ENCODE measurements at regions not wholly inside any gene's neighbourhood (a gene's known extent, or its start where the extent isn't known, plus 50 kb on each side); places are given as distances from the start of the nearest gene placed in this dataset.

DNA sequence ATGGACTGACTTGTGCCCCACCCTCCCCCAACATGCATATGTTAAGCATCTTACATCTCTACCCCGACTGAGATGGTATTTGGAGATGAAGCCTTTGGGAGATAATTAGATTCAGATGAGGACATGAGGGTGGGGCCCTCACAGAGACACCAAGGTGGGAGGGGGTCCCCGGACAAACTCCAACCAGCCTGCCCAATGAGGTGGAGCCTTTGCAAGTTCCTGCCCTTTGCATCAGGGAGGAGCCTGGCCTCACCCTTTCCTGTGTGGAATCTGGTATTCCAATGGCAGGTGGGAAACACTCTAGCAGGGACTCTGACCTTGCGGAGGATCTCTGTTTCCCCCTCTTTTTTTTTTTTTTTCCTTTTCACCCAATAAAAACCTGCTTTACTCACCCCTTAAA is 589.9 kb upstream of the BOD1L1 start:
- Histone ChIP-seq H3K79me2 (ENCODE audit: control insufficient read depth, insufficient read depth, low read length, poor library complexity) (no peaks in the 10 kb centered on the region), H3K23ac (ENCODE audit: low read length) (no peak overlapping the region), H3K27me3 (ENCODE audit: insufficient read depth, low read length) (no peaks in the 10 kb centered on the region), H2BK12ac (ENCODE audit: low read length) (no peak overlapping the region), H3K79me1 (ENCODE audit: low read length) (no peaks in the 10 kb centered on the region), H4K12ac (ENCODE audit: low read depth, low read length) (no peak overlapping the region), H3K4ac (ENCODE audit: low read depth, low read length) (no peak overlapping the region), H3K9ac (ENCODE audit: low read length) (no peak overlapping the region), H3K4me1 (ENCODE audit: control insufficient read depth in 1 of 2, insufficient read depth in 2 of 2, low read length in 2 of 2) (no peaks in the 10 kb centered on the region), H3K9me3 (ENCODE audit: insufficient read depth, low read depth, low read length) (peaks cover 2% of the 10 kb centered on the region), H3K27ac (ENCODE audit: low read depth, low read length) (no peak overlapping the region), H2AFZ (ENCODE audit: insufficient read depth, low read length, poor library complexity) (no peak overlapping the region), H4K8ac (ENCODE audit: low read depth, low read length) (no peak overlapping the region), H3K36me3 (ENCODE audit: control insufficient read depth in 1 of 2, insufficient read depth in 2 of 2, low read length in 2 of 2) (no peaks in the 10 kb centered on the region), H2BK5ac (ENCODE audit: low read depth, low read length, poor library complexity) (no peak overlapping the region), H4K91ac (ENCODE audit: low read depth, low read length) (no peak overlapping the region), H3K18ac (ENCODE audit: low read length) (no peak overlapping the region), H2BK120ac (ENCODE audit: insufficient read depth, low read length, poor library complexity) (no peak overlapping the region), H2AK5ac (ENCODE audit: low read length) (no peak overlapping the region), H3K14ac (ENCODE audit: low read length) (no peak overlapping the region), H3K4me3 (ENCODE audit: low read depth, low read length) (no peak overlapping the region), H3K4me2 (ENCODE audit: low read length) (no peak overlapping the region)
- no peak for DNase-seq
- WGBS (ENCODE audit: extremely low coverage, insufficient coverage, insufficient read length) = no CpG with 5 or more reads among the region's 3 CpGs

DNA sequence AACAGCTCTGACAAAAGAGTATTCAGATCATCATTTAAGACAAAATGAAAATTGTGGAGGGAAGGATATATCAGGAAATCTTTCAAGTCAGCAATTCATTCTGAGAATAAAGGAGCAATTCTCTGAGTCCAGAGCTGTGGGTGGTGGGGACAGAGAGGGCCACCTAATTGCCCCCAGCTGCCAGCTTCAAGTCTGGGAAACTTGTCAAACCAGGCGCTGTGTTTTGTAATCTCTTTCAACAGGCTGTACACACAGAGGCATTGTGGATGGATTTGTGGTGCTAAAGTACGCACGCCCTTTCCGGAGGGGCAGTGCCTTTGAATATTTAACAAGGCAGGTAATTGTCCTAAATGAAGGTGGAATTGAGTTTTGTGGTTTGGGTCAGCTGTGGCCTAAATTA is 591.1 kb upstream of the BOD1L1 start:
- Histone ChIP-seq H3K27me3 (ENCODE audit: insufficient read depth, low read length) (no peaks in the 10 kb centered on the region), H3K4me2 (ENCODE audit: low read length) (no peak overlapping the region), H2AK5ac (ENCODE audit: low read length) (no peak overlapping the region), H3K27ac (ENCODE audit: low read depth, low read length) (no peak overlapping the region), H3K36me3 (ENCODE audit: control insufficient read depth in 1 of 2, insufficient read depth in 2 of 2, low read length in 2 of 2) (no peaks in the 10 kb centered on the region), H3K79me2 (ENCODE audit: control insufficient read depth, insufficient read depth, low read length, poor library complexity) (no peaks in the 10 kb centered on the region), H2BK120ac (ENCODE audit: insufficient read depth, low read length, poor library complexity) (no peak overlapping the region), H3K9me3 (ENCODE audit: insufficient read depth, low read depth, low read length) (no peaks in the 10 kb centered on the region), H4K12ac (ENCODE audit: low read depth, low read length) (no peak overlapping the region), H2BK12ac (ENCODE audit: low read length) (no peak overlapping the region), H3K23ac (ENCODE audit: low read length) (no peak overlapping the region), H3K18ac (ENCODE audit: low read length) (no peak overlapping the region), H3K4me3 (ENCODE audit: low read depth, low read length) (no peak overlapping the region), H3K79me1 (ENCODE audit: low read length) (no peaks in the 10 kb centered on the region), H3K4ac (ENCODE audit: low read depth, low read length) (no peak overlapping the region), H2AFZ (ENCODE audit: insufficient read depth, low read length, poor library complexity) (no peak overlapping the region), H3K14ac (ENCODE audit: low read length) (no peak overlapping the region), H3K4me1 (ENCODE audit: control insufficient read depth in 1 of 2, insufficient read depth in 2 of 2, low read length in 2 of 2) (no peaks in the 10 kb centered on the region), H4K8ac (ENCODE audit: low read depth, low read length) (no peak overlapping the region), H3K9ac (ENCODE audit: low read length) (no peak overlapping the region), H2BK5ac (ENCODE audit: low read depth, low read length, poor library complexity) (no peak overlapping the region), H4K91ac (ENCODE audit: low read depth, low read length) (no peak overlapping the region)
- DNase-seq = no peak
- WGBS (ENCODE audit: extremely low coverage, insufficient coverage, insufficient read length) = no CpG with 5 or more reads among the region's 4 CpGs

DNA sequence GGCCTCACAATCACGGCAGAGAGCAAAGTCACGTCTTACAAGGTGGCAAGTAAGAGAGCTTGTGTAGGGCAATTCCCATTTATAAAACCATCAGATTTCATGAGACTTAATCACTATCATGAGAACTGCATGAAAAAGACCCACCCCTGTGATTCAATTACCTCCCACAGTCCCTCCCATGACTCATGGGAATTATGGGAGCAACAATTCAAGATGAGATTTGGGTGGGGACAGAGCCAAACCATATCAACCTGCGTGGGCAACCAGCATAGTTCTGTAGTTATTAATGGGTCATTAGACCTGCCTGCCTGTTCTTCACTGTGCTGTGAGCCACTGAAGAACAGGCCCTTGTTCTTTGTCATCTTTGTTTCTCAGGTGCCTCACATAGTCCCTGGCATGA is 593.7 kb upstream of the BOD1L1 start:
- Histone ChIP-seq H3K14ac (ENCODE audit: low read length) (no peak overlapping the region), H3K27ac (ENCODE audit: low read depth, low read length) (no peak overlapping the region)

DNA sequence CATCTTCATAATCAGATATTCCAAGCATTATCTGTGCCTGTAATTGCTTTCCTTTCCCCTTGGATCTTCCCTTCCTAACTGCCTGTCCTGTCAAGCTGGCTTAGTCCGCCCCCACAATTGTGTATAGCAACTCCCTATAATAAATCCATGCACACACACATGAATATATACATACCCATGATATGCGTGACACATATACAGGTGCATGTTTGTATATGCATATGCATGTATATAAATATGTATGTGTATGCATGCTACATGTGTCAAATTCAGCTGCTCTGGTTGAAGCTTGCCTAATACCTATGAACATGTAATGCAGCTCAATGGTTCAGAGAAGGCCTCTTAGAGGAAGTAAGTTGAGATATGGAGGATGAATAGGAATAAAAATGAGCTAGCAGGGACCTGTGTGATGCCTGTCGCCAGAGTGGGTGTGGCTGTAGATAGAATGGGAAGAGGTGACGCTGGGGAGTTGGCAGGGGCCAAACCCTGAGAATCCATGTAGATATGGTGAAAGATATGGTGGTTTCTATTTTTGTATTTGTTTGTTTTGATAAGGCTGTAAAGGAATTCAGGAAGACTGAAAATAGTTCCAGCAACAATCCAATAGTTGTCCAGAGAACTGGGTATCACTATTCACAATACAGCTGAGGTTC is 595.0 kb upstream of the BOD1L1 start:
- H3K4ac ChIP-seq (ENCODE audit: low read depth, low read length) = no peak overlapping the region
- H3K4me2 ChIP-seq (ENCODE audit: low read length) = no peak overlapping the region
- no peak overlapping the region for H3K23ac ChIP-seq (ENCODE audit: low read length)
- H3K36me3 ChIP-seq (ENCODE audit: control insufficient read depth in 1 of 2, insufficient read depth in 2 of 2, low read length in 2 of 2) = no peaks in the 10 kb centered on the region
- no peaks in the 10 kb centered on the region for H3K9me3 ChIP-seq (ENCODE audit: insufficient read depth, low read depth, low read length)
- H2BK12ac ChIP-seq (ENCODE audit: low read length) = no peak overlapping the region
- no peak overlapping the region for H2BK5ac ChIP-seq (ENCODE audit: low read depth, low read length, poor library complexity)
- H3K18ac ChIP-seq (ENCODE audit: low read length) = no peak overlapping the region
- no CpG with 5 or more reads among the region's 4 CpGs for WGBS (ENCODE audit: extremely low coverage, insufficient coverage, insufficient read length)
- no peak overlapping the region for H2AFZ ChIP-seq (ENCODE audit: insufficient read depth, low read length, poor library complexity)
- no peaks in the 10 kb centered on the region for H3K27me3 ChIP-seq (ENCODE audit: insufficient read depth, low read length)
- no peak overlapping the region for H3K27ac ChIP-seq (ENCODE audit: low read depth, low read length)
- H4K12ac ChIP-seq (ENCODE audit: low read depth, low read length) = no peak overlapping the region
- H3K14ac ChIP-seq (ENCODE audit: low read length) = no peak overlapping the region
- no peak overlapping the region for H3K4me3 ChIP-seq (ENCODE audit: low read depth, low read length)
- no peak overlapping the region for H3K9ac ChIP-seq (ENCODE audit: low read length)
- no peaks in the 10 kb centered on the region for H3K4me1 ChIP-seq (ENCODE audit: control insufficient read depth in 1 of 2, insufficient read depth in 2 of 2, low read length in 2 of 2)
- H4K91ac ChIP-seq (ENCODE audit: low read depth, low read length) = no peak overlapping the region
- no peak overlapping the region for H4K8ac ChIP-seq (ENCODE audit: low read depth, low read length)
- DNase-seq = no peak
- H2AK5ac ChIP-seq (ENCODE audit: low read length) = no peak overlapping the region
- no peak overlapping the region for H2BK120ac ChIP-seq (ENCODE audit: insufficient read depth, low read length, poor library complexity)
- H3K79me1 ChIP-seq (ENCODE audit: low read length) = no peaks in the 10 kb centered on the region
- H3K79me2 ChIP-seq (ENCODE audit: control insufficient read depth, insufficient read depth, low read length, poor library complexity) = no peaks in the 10 kb centered on the region

More for the DNA sequence above, 593.7 kb upstream of the BOD1L1 start:
- Histone ChIP-seq H3K9ac (ENCODE audit: low read length) (no peak overlapping the region), H4K12ac (ENCODE audit: low read depth, low read length) (no peak overlapping the region), H3K23ac (ENCODE audit: low read length) (no peak overlapping the region), H2BK120ac (ENCODE audit: insufficient read depth, low read length, poor library complexity) (no peak overlapping the region), H3K4me2 (ENCODE audit: low read length) (no peak overlapping the region), H4K91ac (ENCODE audit: low read depth, low read length) (no peak overlapping the region), H4K8ac (ENCODE audit: low read depth, low read length) (no peak overlapping the region), H3K18ac (ENCODE audit: low read length) (no peak overlapping the region), H3K27me3 (ENCODE audit: insufficient read depth, low read length) (no peaks in the 10 kb centered on the region), H3K36me3 (ENCODE audit: control insufficient read depth in 1 of 2, insufficient read depth in 2 of 2, low read length in 2 of 2) (no peaks in the 10 kb centered on the region), H3K9me3 (ENCODE audit: insufficient read depth, low read depth, low read length) (no peaks in the 10 kb centered on the region), H2AFZ (ENCODE audit: insufficient read depth, low read length, poor library complexity) (no peak overlapping the region), H3K4me1 (ENCODE audit: control insufficient read depth in 1 of 2, insufficient read depth in 2 of 2, low read length in 2 of 2) (no peaks in the 10 kb centered on the region), H3K79me1 (ENCODE audit: low read length) (no peaks in the 10 kb centered on the region), H3K4me3 (ENCODE audit: low read depth, low read length) (no peak overlapping the region), H2BK12ac (ENCODE audit: low read length) (no peak overlapping the region), H2AK5ac (ENCODE audit: low read length) (no peak overlapping the region), H2BK5ac (ENCODE audit: low read depth, low read length, poor library complexity) (no peak overlapping the region), H3K79me2 (ENCODE audit: control insufficient read depth, insufficient read depth, low read length, poor library complexity) (no peaks in the 10 kb centered on the region), H3K4ac (ENCODE audit: low read depth, low read length) (no peak overlapping the region)
- no peak for DNase-seq
- WGBS (ENCODE audit: extremely low coverage, insufficient coverage, insufficient read length) = no CpG with 5 or more reads among the region's 3 CpGs

All from trophoblast cell (in vitro differentiated cells and primary cell).